Kasumi-1 (cell line): ENCODE measurements at regions not wholly inside any gene's neighbourhood (a gene's known extent, or its start where the extent isn't known, plus 50 kb on each side); places are given as distances from the start of the nearest gene placed in this dataset.
"Not testable (repeated sequence)": the region's sequence is repeated elsewhere in the genome, so short reads cannot be mapped to it uniquely, and the experiment has no call there.

Experiments
- DNase-seq, 2 experiments: peaks; one replicate each; lab custom pipeline; 2025; lab: John Stamatoyannopoulos, UW

GRCh38 chr2:34547900-34548299 is 948.8 kb upstream of the FAM98A start:
- no peak for DNase-seq

GRCh38 chr2:34547340-34547739 is 948.2 kb upstream of the FAM98A start:
- no peak for DNase-seq

- DNase-seq, result no peak
Observed at GRCh38 chr2:34545486-34546136, 946.5 kb upstream of the FAM98A start.

- no peak for DNase-seq
Observed at GRCh38 chr2:34534761-34535160, 935.7 kb upstream of the FAM98A start.

GRCh38 chr2:34534341-34534740 is 935.2 kb upstream of the FAM98A start:
- DNase-seq, result no peak

- no peak for DNase-seq
Observed at GRCh38 chr2:34533585-34534183, 934.6 kb upstream of the FAM98A start.

GRCh38 chr2:34529965-34530364 is 930.9 kb upstream of the FAM98A start:
- no peak for DNase-seq

- no peak for DNase-seq
Observed at GRCh38 chr2:34523958-34524514, 924.9 kb upstream of the FAM98A start.

GRCh38 chr2:34519659-34520058 is 920.6 kb upstream of the FAM98A start:
- DNase-seq, result no peak

- DNase-seq, result no peak
Observed at GRCh38 chr2:34498561-34498960, 899.5 kb upstream of the FAM98A start.

GRCh38 chr2:34494192-34494591 is 895.1 kb upstream of the FAM98A start:
- not testable (repeated sequence) for DNase-seq

GRCh38 chr2:34492561-34493455 is 893.7 kb upstream of the FAM98A start:
- no peak for DNase-seq

GRCh38 chr2:34486965-34487364 is 887.9 kb upstream of the FAM98A start:
- DNase-seq, result no peak

- no peak for DNase-seq
Observed at GRCh38 chr2:34481542-34481941, 882.4 kb upstream of the FAM98A start.

- DNase-seq, result no peak
Observed at GRCh38 chr2:34480366-34480765, 881.3 kb upstream of the FAM98A start.

- no peak for DNase-seq
Observed at GRCh38 chr2:34475156-34475555, 876.1 kb upstream of the FAM98A start.

- DNase-seq, result no peak
Observed at GRCh38 chr2:34474646-34475045, 875.5 kb upstream of the FAM98A start.

GRCh38 chr2:34447097-34447496 is 848.0 kb upstream of the FAM98A start:
- DNase-seq, result no peak

GRCh38 chr2:34423301-34423700 is 824.2 kb upstream of the FAM98A start:
- no peak for DNase-seq

- DNase-seq, result no peak
Observed at GRCh38 chr2:34419856-34420255, 820.8 kb upstream of the FAM98A start.

- no peak for DNase-seq
Observed at GRCh38 chr2:34416856-34417255, 817.8 kb upstream of the FAM98A start.

GRCh38 chr2:34414856-34415255 is 815.8 kb upstream of the FAM98A start:
- no peak for DNase-seq

GRCh38 chr2:34408100-34408499 is 809.0 kb upstream of the FAM98A start:
- no peak for DNase-seq
